ENCODE measurements at regions not wholly inside any gene's neighbourhood (a gene's known extent, or its start where the extent isn't known, plus 50 kb on each side); places are given as distances from the start of the nearest gene placed in this dataset.

DNA sequence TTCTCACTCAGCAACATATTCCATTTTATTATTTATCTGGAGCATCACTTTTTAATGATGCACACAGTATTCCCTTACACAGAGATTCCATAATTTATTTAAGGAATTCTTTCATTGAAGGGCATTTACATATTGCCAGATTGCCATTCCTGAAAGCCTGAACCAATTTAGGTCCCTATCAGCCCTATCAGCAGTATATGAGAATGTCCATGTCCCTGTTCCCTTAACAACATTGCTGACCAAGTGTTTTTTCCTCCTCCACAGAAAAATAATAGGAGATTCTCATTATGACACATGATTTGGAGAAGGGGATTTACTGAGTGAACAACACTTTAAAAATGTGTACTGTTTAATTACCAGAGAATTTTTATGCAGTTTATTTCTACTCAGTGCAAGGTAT is 90.1 kb upstream of the PHOX2B start:
- Histone ChIP-seq H3K36me3 (ENCODE audit: control insufficient read depth, low read length) (no peaks in the 10 kb centered on the region), H3K9me3 (ENCODE audit: control insufficient read depth, insufficient read depth, low read length) (no peaks in the 10 kb centered on the region), H3K4me3 (ENCODE audit: low read length) (no peak overlapping the region), H3K9me2 (replicated peaks; ENCODE audit: control insufficient read depth, low read length) (no peaks in the 10 kb centered on the region), H3F3A (ENCODE audit: control insufficient read depth, insufficient read depth) (no peaks in the 10 kb centered on the region), H3K79me2 (ENCODE audit: control insufficient read depth, low read length) (no peaks in the 10 kb centered on the region), H3K4me2 (ENCODE audit: low read length) (no peak overlapping the region), H3K27me3 (ENCODE audit: control insufficient read depth, low read length) (peaks cover under 1% of the 10 kb centered on the region), H3K27ac (ENCODE audit: low read depth, low read length) (no peak overlapping the region), H3K4me1 (ENCODE audit: control insufficient read depth, low read length) (no peaks in the 10 kb centered on the region), H4K20me1 (ENCODE audit: control insufficient read depth, insufficient read depth, low read depth, low read length) (no peaks in the 10 kb centered on the region)
- TF ChIP-seq, protein P1, sequence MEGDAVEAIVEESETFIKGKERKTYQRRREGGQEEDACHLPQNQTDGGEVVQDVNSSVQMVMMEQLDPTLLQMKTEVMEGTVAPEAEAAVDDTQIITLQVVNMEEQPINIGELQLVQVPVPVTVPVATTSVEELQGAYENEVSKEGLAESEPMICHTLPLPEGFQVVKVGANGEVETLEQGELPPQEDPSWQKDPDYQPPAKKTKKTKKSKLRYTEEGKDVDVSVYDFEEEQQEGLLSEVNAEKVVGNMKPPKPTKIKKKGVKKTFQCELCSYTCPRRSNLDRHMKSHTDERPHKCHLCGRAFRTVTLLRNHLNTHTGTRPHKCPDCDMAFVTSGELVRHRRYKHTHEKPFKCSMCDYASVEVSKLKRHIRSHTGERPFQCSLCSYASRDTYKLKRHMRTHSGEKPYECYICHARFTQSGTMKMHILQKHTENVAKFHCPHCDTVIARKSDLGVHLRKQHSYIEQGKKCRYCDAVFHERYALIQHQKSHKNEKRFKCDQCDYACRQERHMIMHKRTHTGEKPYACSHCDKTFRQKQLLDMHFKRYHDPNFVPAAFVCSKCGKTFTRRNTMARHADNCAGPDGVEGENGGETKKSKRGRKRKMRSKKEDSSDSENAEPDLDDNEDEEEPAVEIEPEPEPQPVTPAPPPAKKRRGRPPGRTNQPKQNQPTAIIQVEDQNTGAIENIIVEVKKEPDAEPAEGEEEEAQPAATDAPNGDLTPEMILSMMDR (IDR thresholded peaks at IDR 0.05; ENCODE audit: low read depth, low read length, poor library complexity, severe bottlenecking), result no peak
- TF ChIP-seq EZH2phosphoT487 (IDR thresholded peaks at IDR 0.05; ENCODE audit: borderline replicate concordance, low read length), result no peak

- Histone ChIP-seq H3K4me2 (ENCODE audit: low read length) (no peak overlapping the region), H3K9me3 (ENCODE audit: control insufficient read depth, insufficient read depth, low read length) (no peaks in the 10 kb centered on the region), H3K4me1 (ENCODE audit: control insufficient read depth, low read length) (no peaks in the 10 kb centered on the region), H3K27me3 (ENCODE audit: control insufficient read depth, low read length) (peaks cover 5% of the 10 kb centered on the region), H3K27ac (ENCODE audit: low read depth, low read length) (no peak overlapping the region), H3K79me2 (ENCODE audit: control insufficient read depth, low read length) (no peaks in the 10 kb centered on the region), H3F3A (ENCODE audit: control insufficient read depth, insufficient read depth) (no peaks in the 10 kb centered on the region), H3K4me3 (ENCODE audit: low read length) (no peak overlapping the region), H3K36me3 (ENCODE audit: control insufficient read depth, low read length) (no peaks in the 10 kb centered on the region), H3K9me2 (replicated peaks; ENCODE audit: control insufficient read depth, low read length) (no peaks in the 10 kb centered on the region), H4K20me1 (ENCODE audit: control insufficient read depth, insufficient read depth, low read depth, low read length) (no peaks in the 10 kb centered on the region)
- TF ChIP-seq EZH2phosphoT487 (IDR thresholded peaks at IDR 0.05; ENCODE audit: borderline replicate concordance, low read length), result no peak
- TF ChIP-seq, protein P1 (IDR thresholded peaks at IDR 0.05; ENCODE audit: low read depth, low read length, poor library complexity, severe bottlenecking), result no peak
These were observed 86.9 kb upstream of the PHOX2B start for GRCh38 chr4:41835321-41835995.

DNA sequence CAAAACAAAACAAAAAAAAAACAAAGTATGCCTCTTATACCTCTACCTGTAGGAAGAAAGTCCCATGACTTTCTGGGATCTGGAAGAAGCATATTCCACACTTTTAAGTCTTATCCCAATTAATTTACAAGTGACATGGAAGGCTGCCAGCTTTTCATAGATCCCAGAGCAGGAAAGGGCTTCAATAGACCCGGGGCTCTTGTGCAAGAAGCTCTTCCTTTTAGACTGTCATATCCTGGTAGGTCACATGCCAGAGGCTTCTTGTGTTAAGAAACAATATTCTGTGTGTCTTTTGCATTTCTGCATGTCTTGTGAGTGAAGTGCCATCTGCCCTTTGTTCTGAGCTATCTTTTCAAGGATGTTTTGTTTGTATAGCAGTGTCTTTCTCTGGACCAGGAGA is 84.4 kb upstream of the PHOX2B start:
- Histone ChIP-seq H3K36me3 (ENCODE audit: control insufficient read depth, low read length) (no peaks in the 10 kb centered on the region), H3K9me3 (ENCODE audit: control insufficient read depth, insufficient read depth, low read length) (no peaks in the 10 kb centered on the region), H3F3A (ENCODE audit: control insufficient read depth, insufficient read depth) (no peaks in the 10 kb centered on the region), H3K4me3 (ENCODE audit: low read length) (no peak overlapping the region), H3K27ac (ENCODE audit: low read depth, low read length) (no peak overlapping the region), H3K9me2 (replicated peaks; ENCODE audit: control insufficient read depth, low read length) (no peaks in the 10 kb centered on the region), H3K4me1 (ENCODE audit: control insufficient read depth, low read length) (no peaks in the 10 kb centered on the region), H3K27me3 (ENCODE audit: control insufficient read depth, low read length) (peaks cover 5% of the 10 kb centered on the region; the same call in 1 of the 2 replicates), H3K4me2 (ENCODE audit: low read length) (no peak overlapping the region), H4K20me1 (ENCODE audit: control insufficient read depth, insufficient read depth, low read depth, low read length) (no peaks in the 10 kb centered on the region), H3K79me2 (ENCODE audit: control insufficient read depth, low read length) (no peaks in the 10 kb centered on the region)
- no peak for TF ChIP-seq EZH2phosphoT487 (IDR thresholded peaks at IDR 0.05; ENCODE audit: borderline replicate concordance, low read length)
- TF ChIP-seq, protein P1 (IDR thresholded peaks at IDR 0.05; ENCODE audit: low read depth, low read length, poor library complexity, severe bottlenecking), result no peak

All from DOHH2 (cell line).